ENCODE measurements at regions not wholly inside any gene's neighbourhood (a gene's known extent, or its start where the extent isn't known, plus 50 kb on each side); places are given as distances from the start of the nearest gene placed in this dataset.

- FAIRE-seq (no peak), DNase-seq (ENCODE audit: low spot score) (no peak), ATAC-seq (no peak)
- Histone ChIP-seq H3K4me2 (ENCODE audit: low read depth, low read length) (no peak overlapping the region), H3K27me3 (ENCODE audit: control insufficient read depth in 1 of 2, insufficient read depth in 2 of 2, low read length in 2 of 2) (no peaks in the 10 kb centered on the region), H3K36me3 (replicated peaks in 1 of 2; ENCODE audit: control insufficient read depth in 1 of 2, insufficient read depth in 2 of 2, low read length in 2 of 2) (no peaks in the 10 kb centered on the region), H3K9ac (ENCODE audit: insufficient read depth, low read depth, low read length) (no peak overlapping the region), H3K4me3 (replicated peaks in 1 of 3; ENCODE audit: insufficient read depth in 1 of 3, low read depth in 2 of 3, low read length in 3 of 3) (no peak overlapping the region), H3K27ac (ENCODE audit: extremely low read length, insufficient read depth, low read length) (no peak overlapping the region), H3K79me2 (ENCODE audit: insufficient read depth, low read length) (no peaks in the 10 kb centered on the region), H3K9me3 (ENCODE audit: low read length) (no peaks in the 10 kb centered on the region), H4K20me1 (ENCODE audit: insufficient read depth, low read length) (no peaks in the 10 kb centered on the region), H2AFZ (ENCODE audit: low read length) (no peak overlapping the region), H3K4me1 (ENCODE audit: insufficient read depth, low read length) (no peaks in the 10 kb centered on the region)
- no TSS peak for BruUV-seq (replicated peaks)
- POLR2A ChIA-PET, result no interaction called here
- in situ Hi-C loops (cut with HindIII; ENCODE audit: extremely low pct_ligation_motif_present, low pct_unique_long_range_greater_than_20kb) (no loop called here), intact Hi-C loops (cut with micrococcal nuclease; ENCODE audit: unreplicated experiment) (no loop called here)
- WGBS (ENCODE audit: low lambda C conversion rate), result 0% methylated on average over 2 of the region's 2 CpGs
- CTCF ChIA-PET (ENCODE audit: low intra/inter-chr PET ratio, low total read pairs), result no interaction called here
- TF ChIP-seq, protein P1, sequence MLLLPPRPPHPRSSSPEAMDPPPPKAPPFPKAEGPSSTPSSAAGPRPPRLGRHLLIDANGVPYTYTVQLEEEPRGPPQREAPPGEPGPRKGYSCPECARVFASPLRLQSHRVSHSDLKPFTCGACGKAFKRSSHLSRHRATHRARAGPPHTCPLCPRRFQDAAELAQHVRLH (CRISPR knock-in tag; IDR thresholded peaks at IDR 0.05; ENCODE audit: borderline replicate concordance, low read depth), result no peak
- no peak for TF ChIP-seq ZNF672 (CRISPR knock-in tag; IDR thresholded peaks at IDR 0.05)
- TF ChIP-seq ZSCAN25 (CRISPR knock-in tag; IDR thresholded peaks at IDR 0.05), result no peak
- TF ChIP-seq MAFG (CRISPR knock-in tag; IDR thresholded peaks at IDR 0.05), result no peak
- TF ChIP-seq RBFOX2 (IDR thresholded peaks at IDR 0.05; ENCODE audit: low read depth, low read length), result no peak
- TF ChIP-seq EZH2 (conservative IDR thresholded peaks at IDR 0.05; ENCODE audit: low read depth, low read length), result no peak
- TF ChIP-seq TFDP1 (CRISPR knock-in tag; IDR thresholded peaks at IDR 0.05; ENCODE audit: borderline replicate concordance), result no peak
- TF ChIP-seq MTF2 (CRISPR knock-in tag; IDR thresholded peaks at IDR 0.05; ENCODE audit: borderline replicate concordance), result no peak
- TF ChIP-seq ZZZ3 (CRISPR knock-in tag; IDR thresholded peaks at IDR 0.05; ENCODE audit: borderline replicate concordance), result no peak
- TF ChIP-seq, protein P2, sequence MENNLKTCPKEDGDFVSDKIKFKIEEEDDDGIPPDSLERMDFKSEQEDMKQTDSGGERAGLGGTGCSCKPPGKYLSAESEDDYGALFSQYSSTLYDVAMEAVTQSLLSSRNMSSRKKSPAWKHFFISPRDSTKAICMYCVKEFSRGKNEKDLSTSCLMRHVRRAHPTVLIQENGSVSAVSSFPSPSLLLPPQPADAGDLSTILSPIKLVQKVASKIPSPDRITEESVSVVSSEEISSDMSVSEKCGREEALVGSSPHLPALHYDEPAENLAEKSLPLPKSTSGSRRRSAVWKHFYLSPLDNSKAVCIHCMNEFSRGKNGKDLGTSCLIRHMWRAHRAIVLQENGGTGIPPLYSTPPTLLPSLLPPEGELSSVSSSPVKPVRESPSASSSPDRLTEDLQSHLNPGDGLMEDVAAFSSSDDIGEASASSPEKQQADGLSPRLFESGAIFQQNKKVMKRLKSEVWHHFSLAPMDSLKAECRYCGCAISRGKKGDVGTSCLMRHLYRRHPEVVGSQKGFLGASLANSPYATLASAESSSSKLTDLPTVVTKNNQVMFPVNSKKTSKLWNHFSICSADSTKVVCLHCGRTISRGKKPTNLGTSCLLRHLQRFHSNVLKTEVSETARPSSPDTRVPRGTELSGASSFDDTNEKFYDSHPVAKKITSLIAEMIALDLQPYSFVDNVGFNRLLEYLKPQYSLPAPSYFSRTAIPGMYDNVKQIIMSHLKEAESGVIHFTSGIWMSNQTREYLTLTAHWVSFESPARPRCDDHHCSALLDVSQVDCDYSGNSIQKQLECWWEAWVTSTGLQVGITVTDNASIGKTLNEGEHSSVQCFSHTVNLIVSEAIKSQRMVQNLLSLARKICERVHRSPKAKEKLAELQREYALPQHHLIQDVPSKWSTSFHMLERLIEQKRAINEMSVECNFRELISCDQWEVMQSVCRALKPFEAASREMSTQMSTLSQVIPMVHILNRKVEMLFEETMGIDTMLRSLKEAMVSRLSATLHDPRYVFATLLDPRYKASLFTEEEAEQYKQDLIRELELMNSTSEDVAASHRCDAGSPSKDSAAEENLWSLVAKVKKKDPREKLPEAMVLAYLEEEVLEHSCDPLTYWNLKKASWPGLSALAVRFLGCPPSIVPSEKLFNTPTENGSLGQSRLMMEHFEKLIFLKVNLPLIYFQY (CRISPR knock-in tag; IDR thresholded peaks at IDR 0.05; ENCODE audit: borderline replicate concordance), result no peak
- no peak for TF ChIP-seq KDM6A (CRISPR knock-in tag; IDR thresholded peaks at IDR 0.05; ENCODE audit: low read depth)
- TF ChIP-seq ZNF33B (CRISPR knock-in tag; IDR thresholded peaks at IDR 0.05), result no peak
- TF ChIP-seq HMG20B (CRISPR knock-in tag; conservative IDR thresholded peaks at IDR 0.05), result no peak
- no peak for TF ChIP-seq DMTF1 (CRISPR knock-in tag; IDR thresholded peaks at IDR 0.05)
- TF ChIP-seq ZNF598 (CRISPR knock-in tag; IDR thresholded peaks at IDR 0.05; ENCODE audit: borderline replicate concordance), result no peak
- no peak for TF ChIP-seq POLR2AphosphoS5 (IDR thresholded peaks at IDR 0.05; ENCODE audit: low read depth, low read length)
- TF ChIP-seq SP4 (CRISPR knock-in tag; IDR thresholded peaks at IDR 0.05), result no peak
Observed at GRCh38 chr11:15347969-15348734, 233.4 kb downstream of the INSC start.
